HG03064 (cell line): ENCODE measurements at regions not wholly inside any gene's neighbourhood (a gene's known extent, or its start where the extent isn't known, plus 50 kb on each side); places are given as distances from the start of the nearest gene placed in this dataset.

Experiments used
- ATAC-seq: cut with Tn5 transposase; IDR thresholded peaks from one replicate; pipeline ENCODE4 v1.9.1; 2021; ENCODE audit warnings: low read depth; ENCODE audit not compliant: unreplicated experiment

DNA sequence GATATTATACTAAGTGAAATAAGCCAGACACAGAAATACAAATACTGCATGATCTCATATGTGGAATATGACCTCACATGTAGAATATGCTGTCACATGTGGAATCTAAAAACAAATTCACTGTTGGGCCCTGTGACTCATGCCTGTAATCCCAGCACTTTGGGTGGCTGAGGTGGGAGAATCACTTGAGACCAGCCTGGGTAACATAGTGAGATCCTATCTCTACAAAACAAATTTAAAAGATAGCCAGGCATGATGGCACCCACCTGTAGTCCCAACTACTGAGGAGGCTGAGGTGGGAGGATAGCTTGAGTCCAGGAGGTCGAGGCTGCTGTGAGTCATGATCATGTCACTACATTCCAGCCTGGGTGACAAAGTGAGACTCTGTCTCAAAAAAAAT, 160.3 kb downstream of the PTEN start:
- ATAC-seq, result no peak

DNA sequence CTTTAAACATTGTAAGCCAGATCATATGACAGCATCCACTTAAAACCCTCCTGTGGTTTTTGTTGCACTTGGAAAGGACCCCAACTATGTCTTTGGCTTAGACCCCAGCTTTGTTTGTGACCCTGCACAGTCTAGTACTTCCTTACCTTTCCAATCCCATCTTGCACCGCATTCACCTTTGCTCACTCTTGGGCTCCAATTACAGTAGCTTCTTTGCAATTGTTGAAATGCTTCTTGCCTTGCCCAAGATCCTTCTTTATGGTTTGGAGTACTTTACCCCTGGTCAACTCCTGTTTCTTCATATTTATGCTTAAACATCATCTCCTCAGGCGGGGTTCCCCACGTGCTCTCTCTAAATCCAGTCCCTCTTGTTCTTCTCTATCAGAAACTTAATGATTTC, 162.6 kb downstream of the PTEN start:
- no peak for ATAC-seq

- ATAC-seq, result no peak
Observed at GRCh38 chr10:88027570-88027969, 164.1 kb downstream of the PTEN start.

GRCh38 chr10:88028072-88028471, 164.6 kb downstream of the PTEN start:
- ATAC-seq, result no peak

DNA sequence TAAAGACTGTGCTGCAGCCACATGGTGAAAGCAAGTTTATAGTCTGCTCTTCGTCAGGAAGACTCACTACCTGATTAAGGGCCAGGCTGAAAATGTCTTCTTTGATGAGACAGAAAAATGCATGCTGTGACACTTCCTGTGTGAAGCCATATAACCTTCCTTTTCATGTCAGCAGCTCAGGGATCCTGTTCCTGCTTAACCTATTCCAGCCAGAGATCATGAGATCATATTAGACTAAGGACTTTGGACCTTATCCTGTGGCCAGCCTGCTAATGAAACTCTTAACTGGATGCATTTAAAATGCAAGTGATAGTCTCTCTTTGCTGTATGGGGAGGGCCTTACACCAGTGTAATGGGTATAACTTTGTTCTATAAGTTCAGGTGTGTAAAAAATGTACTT, 165.2 kb downstream of the PTEN start:
- no peak for ATAC-seq

DNA sequence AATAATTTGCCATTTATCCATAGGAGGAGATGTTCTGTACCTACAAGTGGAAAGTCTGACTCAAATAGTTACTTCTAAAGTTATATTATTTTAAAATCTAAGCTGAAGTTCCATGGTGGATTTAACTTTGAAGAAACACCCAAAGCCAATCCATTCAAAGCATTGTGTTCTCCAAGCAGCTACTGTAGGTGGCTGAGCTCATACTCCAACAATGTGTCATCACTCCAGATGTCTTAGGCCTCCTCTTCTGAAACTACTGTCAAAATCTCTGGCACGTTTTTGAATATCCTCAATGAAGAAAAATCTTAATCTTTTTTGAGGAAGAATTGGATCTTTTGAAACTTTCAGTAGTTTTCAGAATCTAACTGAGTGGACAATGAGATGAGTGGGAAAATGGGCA, 169.1 kb downstream of the PTEN start:
- no peak for ATAC-seq

DNA sequence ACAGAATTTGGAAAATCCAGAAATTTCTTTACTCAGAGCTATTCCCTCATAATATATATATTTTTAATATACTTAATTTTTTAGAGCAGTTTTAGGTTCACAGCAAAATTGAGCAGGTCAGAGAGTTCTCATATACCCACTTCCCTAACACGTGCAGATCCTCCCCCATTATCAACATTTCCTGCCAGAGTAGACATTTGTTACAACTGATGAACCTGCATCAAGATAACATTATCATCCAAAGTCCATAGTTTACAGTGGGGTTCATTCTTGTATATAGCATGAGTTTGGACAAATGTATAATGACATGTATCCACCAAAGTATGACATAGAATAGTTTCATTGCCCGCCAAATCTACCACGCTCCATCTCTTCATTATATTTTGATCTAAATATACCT, 170.0 kb downstream of the PTEN start:
- ATAC-seq, result no peak

GRCh38 chr10:88033793-88034192, 170.4 kb downstream of the PTEN start:
- no peak for ATAC-seq

- ATAC-seq, result no peak
Observed at GRCh38 chr10:88036126-88036525, 172.7 kb downstream of the PTEN start.

DNA sequence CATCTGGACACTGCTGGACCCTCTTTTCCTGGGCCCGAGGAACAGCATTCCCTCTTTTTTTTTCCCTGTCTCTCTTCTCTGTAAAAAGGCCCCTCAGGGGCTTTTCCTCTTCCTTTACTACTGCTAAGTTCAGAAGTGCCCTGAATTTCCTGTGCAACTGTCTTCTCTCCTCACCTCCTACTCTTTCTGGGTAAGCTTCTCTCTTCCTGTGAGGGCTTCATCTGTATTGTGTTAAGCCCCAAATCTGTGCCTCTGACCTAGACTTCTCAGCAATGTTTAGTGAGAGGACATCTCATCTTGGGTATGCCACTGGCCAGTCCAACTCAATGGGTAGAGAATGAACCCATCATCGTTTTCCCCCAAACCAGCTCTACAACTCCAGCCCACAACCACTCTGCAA, 174.2 kb downstream of the PTEN start:
- ATAC-seq, result no peak

GRCh38 chr10:88038268-88038667, 174.8 kb downstream of the PTEN start:
- ATAC-seq, result no peak

DNA sequence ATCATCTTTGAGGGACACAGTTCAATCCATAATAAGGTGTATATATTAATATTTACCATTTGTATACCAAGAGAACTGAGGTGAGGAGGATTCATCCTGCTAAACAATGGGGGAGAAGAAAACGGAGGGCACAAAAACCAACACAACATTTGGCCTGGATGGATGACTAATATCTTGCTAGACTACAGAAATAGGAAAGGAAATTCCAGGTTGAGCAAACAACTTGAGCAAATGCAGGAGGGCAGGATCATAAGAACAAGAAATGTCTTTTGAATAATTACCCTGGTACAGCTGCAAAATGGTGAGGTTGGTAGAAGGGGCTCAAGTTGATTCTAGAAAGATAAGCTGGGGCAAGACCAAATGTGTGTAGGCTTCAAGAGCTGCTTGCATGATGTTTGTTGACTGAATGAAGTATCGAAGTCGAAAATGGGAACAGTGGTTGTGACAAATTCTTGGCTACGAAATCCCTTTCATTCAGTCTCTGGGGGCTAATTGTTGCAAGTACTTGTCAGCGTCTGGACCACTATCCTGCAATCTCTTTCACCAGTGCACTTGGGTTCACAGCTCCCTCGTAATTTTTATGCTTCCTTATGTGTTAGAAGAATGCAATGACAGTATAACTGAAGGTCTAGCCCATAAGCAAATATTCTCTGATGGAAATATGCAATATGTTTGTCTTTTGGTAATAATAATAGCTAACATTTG, 176.2 kb downstream of the PTEN start:
- ATAC-seq, result no peak

DNA sequence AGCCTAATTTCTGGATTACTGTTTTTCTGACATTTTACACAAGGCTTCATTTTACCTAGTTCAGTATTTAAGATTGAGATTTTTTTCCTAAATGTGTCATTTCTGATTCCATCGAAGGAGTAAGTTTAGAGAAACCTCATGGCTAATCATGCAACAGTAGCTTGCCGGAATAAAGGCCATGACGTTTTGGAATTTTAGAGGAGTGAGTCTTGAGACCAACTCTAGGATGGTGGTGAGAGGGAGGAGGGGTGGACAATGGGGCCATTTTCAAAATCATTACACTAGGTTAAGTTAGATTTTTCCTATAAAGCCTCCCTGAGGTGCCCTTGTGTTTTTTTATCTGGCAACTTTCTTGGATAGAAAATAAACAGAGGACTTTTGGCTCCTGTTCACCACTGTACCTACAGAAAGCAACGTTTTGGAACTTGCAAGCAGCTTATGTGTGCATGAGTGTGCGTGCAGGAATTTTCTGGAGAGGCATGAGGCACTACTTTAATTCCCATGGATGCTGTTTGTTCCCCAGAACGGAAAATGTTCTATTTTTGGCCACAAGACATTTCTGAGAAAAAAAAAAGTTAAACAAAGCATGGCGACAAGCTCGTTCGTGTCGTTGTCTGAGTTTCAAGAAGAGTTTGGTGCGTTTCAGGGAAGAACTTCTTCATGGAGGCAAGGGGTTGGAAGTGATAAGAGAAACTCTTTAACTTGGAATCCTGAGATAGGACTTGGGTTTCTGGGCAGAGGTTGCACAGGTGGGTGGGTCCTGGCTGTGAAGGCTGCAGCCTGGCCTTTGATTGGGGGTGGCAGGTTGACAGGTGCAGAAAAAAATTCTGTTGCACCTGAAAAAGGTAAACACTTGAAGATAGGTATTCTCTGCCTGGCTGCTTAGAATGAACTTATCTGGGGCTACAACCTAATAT, 178.1 kb downstream of the PTEN start:
- no peak for ATAC-seq

DNA sequence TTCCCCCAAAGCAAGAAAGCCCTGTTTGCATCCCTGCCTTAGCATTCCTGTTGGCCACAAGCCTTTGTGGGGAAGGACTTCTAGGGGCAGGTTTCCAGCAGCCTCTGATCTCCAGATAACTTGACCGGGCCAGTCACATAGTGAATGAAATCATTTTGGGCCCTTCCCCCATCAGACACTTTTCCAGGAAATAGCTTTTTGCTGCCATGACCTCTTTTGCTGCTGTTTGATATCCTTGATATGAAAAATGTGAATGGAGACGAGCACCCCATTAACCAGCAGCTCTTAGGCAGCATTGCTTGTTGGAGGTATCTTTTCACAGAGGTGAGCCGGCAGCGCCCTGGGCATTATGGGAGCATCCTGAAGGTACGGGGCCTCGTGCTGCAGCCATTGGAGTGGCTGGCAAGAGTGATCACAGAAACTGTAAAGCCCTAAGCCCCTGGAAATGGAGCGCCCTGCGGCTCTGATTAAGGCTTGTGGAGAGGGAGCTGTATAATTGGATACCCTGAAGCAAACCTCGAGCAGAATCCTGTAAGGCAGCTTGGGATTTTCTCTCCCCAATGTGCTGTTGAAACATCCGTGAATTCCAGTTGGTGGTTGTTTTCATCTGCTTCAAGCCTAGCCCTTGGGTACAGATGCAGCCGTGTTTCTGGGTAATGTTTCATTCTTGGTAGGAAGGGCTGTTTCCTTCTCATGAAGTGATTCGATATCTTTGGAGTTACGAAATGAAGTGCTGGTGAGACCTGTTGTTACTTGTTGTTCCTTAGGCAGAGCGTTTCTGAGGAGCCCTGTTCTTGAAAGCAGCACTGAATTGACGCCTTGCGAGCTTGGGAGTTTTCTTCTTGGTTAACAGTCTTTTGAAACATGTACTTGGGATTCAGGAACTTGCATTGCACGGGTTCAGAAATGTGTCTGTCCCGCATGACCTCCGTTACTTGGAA, 179.0 kb downstream of the PTEN start:
- no peak for ATAC-seq

- ATAC-seq, result no peak
Observed at GRCh38 chr10:88045096-88045495, 181.7 kb downstream of the PTEN start.

DNA sequence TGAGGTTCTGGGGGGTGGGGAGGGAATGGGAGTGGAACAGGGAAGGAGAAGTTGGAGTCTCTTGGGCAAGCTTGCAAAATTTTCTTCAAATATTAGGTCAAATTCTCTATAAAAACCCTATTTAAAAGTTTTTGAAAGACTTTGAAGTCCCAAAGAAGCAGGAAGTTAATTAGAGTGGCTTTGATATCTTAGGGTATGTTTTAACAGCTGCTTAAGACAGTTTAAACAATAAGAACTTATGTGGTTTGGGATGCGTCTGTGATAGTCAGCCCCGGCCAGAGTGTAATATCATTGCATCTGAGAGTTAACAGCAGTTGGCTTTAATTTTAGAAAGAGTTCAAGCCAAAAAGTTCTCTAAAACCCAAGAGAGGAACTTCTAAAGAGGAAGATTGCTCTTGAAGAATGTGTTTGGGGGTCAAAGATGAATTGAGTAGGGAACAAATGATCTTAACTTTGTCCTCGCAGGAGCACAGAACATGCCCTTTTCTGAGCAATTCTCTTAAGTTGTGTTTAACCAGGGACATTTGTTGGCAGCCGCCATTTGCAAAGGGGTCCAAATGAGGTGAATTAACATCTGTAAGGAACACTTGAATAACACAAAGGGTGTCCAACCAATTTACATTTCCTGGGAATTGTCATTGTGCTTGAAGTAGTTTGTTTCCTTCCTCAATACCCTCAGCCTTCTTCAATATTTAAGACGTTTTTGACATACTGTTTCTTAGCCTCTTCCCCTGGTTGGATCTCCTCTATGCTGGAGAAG, 182.4 kb downstream of the PTEN start:
- ATAC-seq, result no peak

DNA sequence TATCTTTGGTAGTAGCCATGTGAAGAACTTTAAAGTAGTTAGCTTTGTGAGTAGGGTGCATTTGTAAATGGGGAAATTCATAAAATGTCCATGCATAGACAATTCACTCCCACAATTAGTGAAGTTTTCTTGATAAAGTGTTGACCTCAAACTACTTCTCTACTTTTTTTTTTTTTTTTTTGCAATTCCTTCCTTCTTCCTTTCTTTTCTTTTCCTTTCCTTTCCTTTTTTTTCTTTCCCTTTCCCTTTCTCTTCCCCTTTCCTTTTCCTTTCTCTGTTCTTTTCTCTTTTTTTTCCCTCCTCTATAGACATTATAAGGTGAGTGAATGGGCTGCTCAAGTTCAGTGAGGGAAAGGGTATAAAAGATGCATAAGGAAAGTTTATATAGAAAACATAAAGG, 184.2 kb downstream of the PTEN start:
- ATAC-seq, result no peak

GRCh38 chr10:88048312-88048711, 184.9 kb downstream of the PTEN start:
- no peak for ATAC-seq

DNA sequence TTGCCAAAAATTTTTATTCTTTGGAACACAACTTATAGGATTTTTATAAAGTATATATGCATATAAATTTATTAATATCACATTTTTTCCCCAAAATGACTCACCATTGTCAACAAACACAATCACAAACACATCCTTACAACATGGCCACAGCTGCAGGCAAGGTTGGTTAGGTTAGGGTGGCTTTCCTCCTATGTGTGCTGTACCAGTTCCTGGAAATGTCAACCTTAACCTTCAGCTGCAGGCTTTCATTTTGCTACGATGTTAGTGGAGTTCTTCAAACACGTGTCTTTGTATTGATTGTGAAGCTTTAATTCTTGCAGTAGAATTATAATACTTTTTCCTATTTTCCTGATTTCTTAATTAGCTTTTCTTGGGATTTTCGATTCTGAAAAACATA, 185.8 kb downstream of the PTEN start:
- ATAC-seq, result no peak

GRCh38 chr10:88057720-88058119, 194.3 kb downstream of the PTEN start:
- ATAC-seq, result no peak
